ENCODE measurements at regions not wholly inside any gene's neighbourhood (a gene's known extent, or its start where the extent isn't known, plus 50 kb on each side); places are given as distances from the start of the nearest gene placed in this dataset.

- Histone ChIP-seq H3K4me3 (replicated peaks in 1 of 2; ENCODE audit: low read depth in 1 of 2, low read length in 2 of 2) (no peak overlapping the region), H3K9me2 (ENCODE audit: insufficient read depth) (no peaks in the 10 kb centered on the region), H4K20me1 (ENCODE audit: insufficient read depth) (no peaks in the 10 kb centered on the region), H3K4me2 (ENCODE audit: low read length) (no peak overlapping the region), H3K27ac (ENCODE audit: low read depth, low read length) (no peak overlapping the region), H3K36me3 (ENCODE audit: control insufficient read depth in 1 of 2, insufficient read depth in 2 of 2, low read length in 2 of 2) (no peaks in the 10 kb centered on the region), H3K79me2 (ENCODE audit: insufficient read depth, low read length) (no peaks in the 10 kb centered on the region), H3K4me1 (ENCODE audit: control insufficient read depth in 1 of 2, insufficient read depth in 2 of 2, low read length in 2 of 2) (peaks cover 6 to 7% of the 10 kb centered on the region in 2 experiments; a peak in 3 of 4 replicates), H2AFZ (ENCODE audit: low read depth, low read length, poor library complexity, severe bottlenecking) (no peak overlapping the region), H3K27me3 (ENCODE audit: insufficient read depth, low read length) (no peaks in the 10 kb centered on the region), H3K9me3 (ENCODE audit: control insufficient read depth in 1 of 2, insufficient read depth in 1 of 2, low read depth in 1 of 2, low read length in 2 of 2) (no peaks in the 10 kb centered on the region), H3K9ac (ENCODE audit: low read length) (no peak overlapping the region)
- POLR2A ChIA-PET: no interaction called here
- RAD21 ChIA-PET (ENCODE audit: low non-redundant PET in 1 of 2, low total read pairs in 2 of 2, uncharacterized antibody in 2 of 2, unreplicated experiment in 2 of 2): no interaction called here
- intact Hi-C loops (cut with micrococcal nuclease): no loop called here
- DNase-seq (ENCODE audit: low read depth, low spot score) (no peak), ATAC-seq (no peak)
- CTCF ChIA-PET: no interaction called here
- no TSS peak for BruUV-seq (replicated peaks)
- TF ChIP-seq REST (IDR thresholded peaks at IDR 0.05; ENCODE audit: low read depth): no peak
- no peak for TF ChIP-seq EZH2phosphoT487 (IDR thresholded peaks at IDR 0.05; ENCODE audit: borderline replicate concordance)
- no peak for TF ChIP-seq ZNF274 (IDR thresholded peaks at IDR 0.05; ENCODE audit: low read depth, low read length)
- TF ChIP-seq CTCF (IDR thresholded peaks at IDR 0.05 in 2 of 3, conservative IDR thresholded peaks at IDR 0.05 in 1 of 3; ENCODE audit: borderline replicate concordance in 1 of 3, insufficient read depth in 1 of 3, low read depth in 2 of 3, low read length in 2 of 3): no peak
- TF ChIP-seq SP1 (IDR thresholded peaks at IDR 0.05; ENCODE audit: low read depth): no peak
- TF ChIP-seq EZH2 (IDR thresholded peaks at IDR 0.05): no peak
- TF ChIP-seq EGR1 (IDR thresholded peaks at IDR 0.05; ENCODE audit: low read depth): no peak
- no peak for TF ChIP-seq POLR2A (IDR thresholded peaks at IDR 0.05; ENCODE audit: borderline replicate concordance, extremely low read depth, insufficient read depth, insufficient read length)
- no peak for TF ChIP-seq ELF1 (IDR thresholded peaks at IDR 0.05; ENCODE audit: borderline replicate concordance, low read depth)
- no peak for TF ChIP-seq TCF7L2 (IDR thresholded peaks at IDR 0.05; ENCODE audit: borderline replicate concordance, extremely low read depth, insufficient read depth, insufficient read length)
- no peak for TF ChIP-seq ZFX (IDR thresholded peaks at IDR 0.05)
- no peak for TF ChIP-seq MAX (IDR thresholded peaks at IDR 0.05)
- TF ChIP-seq CBX3 (IDR thresholded peaks at IDR 0.05; ENCODE audit: low read depth): no peak
- no peak for TF ChIP-seq ATF3 (IDR thresholded peaks at IDR 0.05)
- TF ChIP-seq FOSL1 (IDR thresholded peaks at IDR 0.05; ENCODE audit: low read depth): no peak
- TF ChIP-seq JUND (IDR thresholded peaks at IDR 0.05): no peak
Observed at GRCh38 chr2:234163510-234164045, 113.1 kb downstream of the SPP2 start.

All from HCT116 (cell line).